PC-9 (cell line): ENCODE measurements at regions not wholly inside any gene's neighbourhood (a gene's known extent, or its start where the extent isn't known, plus 50 kb on each side); places are given as distances from the start of the nearest gene placed in this dataset.

Experiments
- BruUV-seq: library from RNA; stranded (reverse); fragments of 400-500 nt; replicated peaks from 2 replicates; lab custom pipeline; 2021; lab: Mats Ljungman, UMichigan
- CTCF ChIA-PET: fragments of 300-600 bp; sonication (Branson Sonifier 250); formaldehyde crosslinking; loops from one replicate; lab custom pipeline; 2022; ENCODE audit warnings: antibody characterized with exemption; lab: Charles Lee
- POLR2A ChIA-PET: fragments of 300-600 bp; sonication (Branson Sonifier 250); formaldehyde crosslinking; loops from one replicate; lab custom pipeline; 2022; ENCODE audit warnings: antibody characterized with exemption; ENCODE audit not compliant: unreplicated experiment; lab: Charles Lee
- DNase-seq, 2 experiments: peaks; one replicate each; pipeline versions ENCODE4 v3.0.0 to v3.0.0-alpha.2; 2015 to 2022; ENCODE audit warnings: mixed read lengths in 1 of 2
- H2AFZ ChIP-seq: fragments of 200-600 bp; sonication (generic); 2 replicates; pipeline ENCODE4 v1.8.1; 2017; ENCODE audit warnings: antibody characterized with exemption
- H3F3A ChIP-seq: fragments of 200-600 bp; sonication (generic); 2 replicates; pipeline ENCODE4 v1.8.1; 2017; ENCODE audit warnings: antibody characterized with exemption, mild to moderate bottlenecking, low read depth; ENCODE audit not compliant: insufficient read depth
- H3K27ac ChIP-seq: fragments of 200-600 bp; sonication (generic); 2 replicates; pipeline ENCODE4 v1.6.1; 2016; ENCODE audit warnings: mixed run types
- H3K27me3 ChIP-seq: fragments of 200-600 bp; sonication (generic); 2 replicates; pipeline ENCODE4 v1.6.1; 2016; ENCODE audit warnings: low read depth, mixed run types; ENCODE audit not compliant: insufficient read depth
- H3K36me3 ChIP-seq: fragments of 200-600 bp; sonication (generic); 2 replicates; pipeline ENCODE4 v1.6.1; 2016; ENCODE audit warnings: low read depth, mixed run types
- H3K4me1 ChIP-seq: fragments of 200-600 bp; sonication (generic); replicated peaks from 2 replicates; pipeline ENCODE4 v1.6.1; 2016; ENCODE audit warnings: mixed run types; ENCODE audit not compliant: insufficient read depth
- H3K4me2 ChIP-seq: fragments of 200-600 bp; sonication (generic); 2 replicates; pipeline ENCODE4 v1.6.1; 2017; ENCODE audit warnings: mixed run types
- H3K4me3 ChIP-seq: fragments of 200-600 bp; sonication (generic); 2 replicates; pipeline ENCODE4 v1.6.1; 2016; ENCODE audit warnings: mixed run types
- H3K79me2 ChIP-seq: fragments of 200-600 bp; sonication (generic); 2 replicates; pipeline ENCODE4 v1.6.1; 2017; ENCODE audit warnings: low read depth, mixed run types
- H3K9me2 ChIP-seq: fragments of 200-600 bp; sonication (generic); 2 replicates; pipeline ENCODE4 v1.8.1; 2017; ENCODE audit warnings: mild to moderate bottlenecking; ENCODE audit not compliant: insufficient read depth
- H3K9me3 ChIP-seq: fragments of 200-600 bp; sonication (generic); 2 replicates; pipeline ENCODE4 v1.8.1; 2016; ENCODE audit warnings: low read depth; ENCODE audit not compliant: insufficient read depth
- H4K20me1 ChIP-seq: fragments of 200-600 bp; sonication (generic); 2 replicates; pipeline ENCODE4 v1.8.1; 2017; ENCODE audit not compliant: insufficient read depth
- CTCF ChIP-seq: fragments of 200-600 bp; sonication (generic); conservative IDR thresholded peaks from 2 replicates; pipeline ENCODE4 v1.6.1; 2017; ENCODE audit warnings: mixed run types, antibody characterized with exemption, mild to moderate bottlenecking, moderate library complexity
- EZH2 ChIP-seq: fragments of 200-600 bp; sonication (generic); IDR thresholded peaks from 2 replicates; pipeline ENCODE4 v1.8.0; 2017; ENCODE audit warnings: antibody characterized with exemption, low read depth
- intact Hi-C: fragments of 100-400 bp; cut with micrococcal nuclease; formaldehyde crosslinking; loops from one replicate; pipeline ENCODE4 v1.10.0; 2022; ENCODE audit not compliant: unreplicated experiment

- TF ChIP-seq EZH2 (no peak), CTCF (no peak)
- Histone ChIP-seq H3K27me3 (no peaks in the 10 kb centered on the region), H4K20me1 (no peaks in the 10 kb centered on the region), H3K36me3 (no peaks in the 10 kb centered on the region), H3F3A (no peaks in the 10 kb centered on the region), H3K4me1 (0 out of 2 replicates have a peak, but pooled peaks cover 8% of the 10 kb centered on the region), H3K4me3 (no peak overlapping the region), H3K9me3 (no peaks in the 10 kb centered on the region), H3K9me2 (no peaks in the 10 kb centered on the region; the same call in 1 of the 2 replicates), H3K4me2 (no peak overlapping the region), H2AFZ (no peak overlapping the region), H3K79me2 (no peaks in the 10 kb centered on the region), H3K27ac (no peak overlapping the region)
- BruUV-seq: no TSS peak
- CTCF ChIA-PET: interaction anchor here (0.6 kb wide), 1 partner anchor 1106 kb away, joined by 4 read pairs; no protein-coding TSS in a partner anchor
- intact Hi-C loops: no loop called here
- no peak for DNase-seq
- POLR2A ChIA-PET: no interaction called here
These were observed 393.5 kb downstream of the DIRAS2 start for GRCh38 chr9:90249094-90249493.

- TF ChIP-seq EZH2 (no peak), CTCF (no peak)
- no TSS peak for BruUV-seq
- CTCF ChIA-PET: no interaction called here
These were observed 391.3 kb downstream of the DIRAS2 start for GRCh38 chr9:90251316-90251715.

GRCh38 chr9:90256345-90256744 is 386.3 kb downstream of the DIRAS2 start:
- H3K27ac ChIP-seq: no peak overlapping the region
- H3K4me3 ChIP-seq: no peak overlapping the region
- no peak for DNase-seq
- no peaks in the 10 kb centered on the region for H4K20me1 ChIP-seq
- intact Hi-C loops: no loop called here
- no TSS peak for BruUV-seq
- no peaks in the 10 kb centered on the region for H3K27me3 ChIP-seq
- ChIA-PET CTCF (no interaction called here), POLR2A (interaction anchor here (0.5 kb wide), 1 partner anchor 690 kb away, joined by 3 read pairs; no protein-coding TSS in a partner anchor)
- H3K4me2 ChIP-seq: no peak overlapping the region
- H3K9me3 ChIP-seq: peaks cover 5% of the 10 kb centered on the region; the same call in 1 of the 2 replicates
- no peaks in the 10 kb centered on the region for H3K9me2 ChIP-seq
- TF ChIP-seq CTCF (no peak), EZH2 (no peak)
- H2AFZ ChIP-seq: no peak overlapping the region
- H3F3A ChIP-seq: no peaks in the 10 kb centered on the region
- no peaks in the 10 kb centered on the region for H3K79me2 ChIP-seq
- no peaks in the 10 kb centered on the region for H3K4me1 ChIP-seq
- no peaks in the 10 kb centered on the region for H3K36me3 ChIP-seq

More at GRCh38 chr9:90251316-90251715, 391.3 kb downstream of the DIRAS2 start:
- Histone ChIP-seq H2AFZ (no peak overlapping the region), H3K4me1 (0 out of 2 replicates have a peak, but pooled peaks cover 8% of the 10 kb centered on the region), H3K27me3 (no peaks in the 10 kb centered on the region), H3K36me3 (no peaks in the 10 kb centered on the region), H3K4me3 (no peak overlapping the region), H3K9me2 (no peaks in the 10 kb centered on the region), H3K9me3 (no peaks in the 10 kb centered on the region), H3K79me2 (no peaks in the 10 kb centered on the region), H4K20me1 (no peaks in the 10 kb centered on the region), H3K4me2 (no peak overlapping the region), H3K27ac (no peak overlapping the region), H3F3A (no peaks in the 10 kb centered on the region)
- peak in 1 of 2 experiments; percentile 52 for DNase-seq
- POLR2A ChIA-PET: no interaction called here
- intact Hi-C loops: no loop called here
